ENCODE measurements at regions not wholly inside any gene's neighbourhood (a gene's known extent, or its start where the extent isn't known, plus 50 kb on each side); places are given as distances from the start of the nearest gene placed in this dataset.

DNA sequence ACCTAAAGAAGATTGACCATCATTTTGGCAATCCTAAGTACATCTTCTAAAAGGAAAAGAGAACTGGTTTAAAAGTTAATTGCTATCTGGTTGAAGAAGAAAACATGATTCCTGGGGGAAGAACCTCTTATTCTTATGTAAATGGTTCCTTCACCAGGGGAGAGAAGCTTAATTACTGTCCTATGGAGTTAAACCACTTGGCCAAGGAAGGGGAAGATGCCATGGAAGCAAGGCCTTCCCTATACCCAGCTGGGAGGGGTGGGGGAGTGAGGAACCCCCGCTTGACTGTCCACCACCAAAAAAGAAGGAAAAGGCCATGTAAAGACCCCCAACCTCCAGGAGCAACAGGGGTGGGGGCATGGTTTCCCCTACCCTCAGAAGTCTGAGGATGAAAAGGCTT lies 962.1 kb downstream of the GRIK2 start:
- no peaks in the 10 kb centered on the region for H3K36me3 ChIP-seq (ENCODE audit: control insufficient read depth, insufficient read depth, low read length)
- H3K27me3 ChIP-seq (replicated peaks; ENCODE audit: control insufficient read depth, insufficient read depth, low read length, poor library complexity, severe bottlenecking), result no peaks in the 10 kb centered on the region
- H3K4me1 ChIP-seq (ENCODE audit: control insufficient read depth, insufficient read depth, low read length, poor library complexity, severe bottlenecking), result no peaks in the 10 kb centered on the region
- no peak overlapping the region for H3K4me3 ChIP-seq (ENCODE audit: insufficient read depth, low read depth, low read length, poor library complexity, severe bottlenecking)
- no peak overlapping the region for H3K27ac ChIP-seq (ENCODE audit: insufficient read depth, low read length, poor library complexity, severe bottlenecking)
- no peak for DNase-seq
- no peaks in the 10 kb centered on the region for H3K9me3 ChIP-seq (ENCODE audit: control insufficient read depth, low read length)

DNA sequence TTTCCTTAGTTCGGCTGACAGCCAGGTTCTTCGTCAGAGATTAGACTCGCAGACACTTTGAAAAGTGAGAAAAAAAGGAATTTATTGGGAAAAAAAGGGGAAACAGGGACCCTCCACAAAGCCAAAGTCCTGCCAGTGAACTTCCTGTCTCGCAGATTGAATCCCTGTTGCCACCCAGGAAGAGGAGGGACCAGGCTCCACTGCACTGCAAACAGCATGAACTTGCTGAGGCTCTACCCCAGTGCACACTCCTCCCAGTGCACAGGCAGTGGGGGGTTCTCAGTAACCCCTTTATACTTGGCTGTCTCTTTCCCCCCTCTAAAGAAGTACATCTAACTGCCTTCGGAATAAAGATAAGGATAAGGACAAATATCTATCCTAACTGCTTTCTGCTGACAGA lies 959.0 kb downstream of the GRIK2 start:
- H3K9me3 ChIP-seq (ENCODE audit: control insufficient read depth, low read length), result no peaks in the 10 kb centered on the region
- H3K27me3 ChIP-seq (replicated peaks; ENCODE audit: control insufficient read depth, insufficient read depth, low read length, poor library complexity, severe bottlenecking), result no peaks in the 10 kb centered on the region
- H3K36me3 ChIP-seq (ENCODE audit: control insufficient read depth, insufficient read depth, low read length), result no peaks in the 10 kb centered on the region
- H3K27ac ChIP-seq (ENCODE audit: insufficient read depth, low read length, poor library complexity, severe bottlenecking), result no peak overlapping the region
- H3K4me3 ChIP-seq (ENCODE audit: insufficient read depth, low read depth, low read length, poor library complexity, severe bottlenecking), result no peak overlapping the region
- H3K4me1 ChIP-seq (ENCODE audit: control insufficient read depth, insufficient read depth, low read length, poor library complexity, severe bottlenecking), result no peaks in the 10 kb centered on the region
- no peak for DNase-seq

DNA sequence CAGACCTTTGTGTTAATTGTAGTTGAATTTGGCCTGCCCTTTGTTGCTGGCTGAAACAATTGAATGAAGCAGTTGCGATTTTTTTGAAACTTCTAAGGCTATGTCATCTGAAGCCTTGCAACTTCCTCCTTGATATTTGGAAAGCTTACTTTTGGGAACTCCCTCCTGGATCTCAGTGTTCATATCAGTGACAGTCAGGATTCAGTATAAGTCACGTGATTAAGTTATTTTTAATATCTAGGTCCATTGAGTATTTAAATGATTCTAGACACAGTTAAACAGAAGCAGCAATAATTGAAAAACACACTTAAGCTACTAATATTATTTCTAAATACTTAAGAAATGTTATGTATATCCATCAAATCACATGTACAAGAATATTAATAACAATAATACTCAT lies 951.3 kb downstream of the GRIK2 start:
- no peak for DNase-seq
- H3K4me3 ChIP-seq (ENCODE audit: insufficient read depth, low read depth, low read length, poor library complexity, severe bottlenecking), result no peak overlapping the region

DNA sequence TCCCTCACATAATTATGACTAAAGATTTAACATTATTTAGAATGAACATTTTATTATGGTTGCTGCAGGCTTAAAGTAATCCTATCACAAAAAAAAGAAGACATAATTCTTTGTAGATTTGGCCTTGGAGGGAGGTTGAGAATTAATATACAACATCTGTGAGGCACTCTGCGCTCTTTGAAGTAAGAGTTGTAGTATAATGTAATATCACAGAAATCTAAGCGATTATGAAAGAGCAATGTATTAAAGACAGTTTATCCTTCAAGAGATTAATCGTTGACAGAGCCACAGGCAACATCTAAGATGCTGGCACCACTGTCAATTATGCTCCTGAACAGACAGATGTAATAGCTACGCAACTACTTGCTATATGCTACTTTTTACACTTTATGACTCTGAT lies 946.8 kb downstream of the GRIK2 start:
- Histone ChIP-seq H3K36me3 (ENCODE audit: control insufficient read depth, insufficient read depth, low read length) (no peaks in the 10 kb centered on the region), H3K4me3 (ENCODE audit: insufficient read depth, low read depth, low read length, poor library complexity, severe bottlenecking) (no peak overlapping the region), H3K4me1 (ENCODE audit: control insufficient read depth, insufficient read depth, low read length, poor library complexity, severe bottlenecking) (no peaks in the 10 kb centered on the region), H3K27me3 (replicated peaks; ENCODE audit: control insufficient read depth, insufficient read depth, low read length, poor library complexity, severe bottlenecking) (no peaks in the 10 kb centered on the region), H3K9me3 (ENCODE audit: control insufficient read depth, low read length) (no peaks in the 10 kb centered on the region), H3K27ac (ENCODE audit: insufficient read depth, low read length, poor library complexity, severe bottlenecking) (no peak overlapping the region)
- DNase-seq, result no peak

More for the DNA sequence above, 951.3 kb downstream of the GRIK2 start:
- no peaks in the 10 kb centered on the region for H3K36me3 ChIP-seq (ENCODE audit: control insufficient read depth, insufficient read depth, low read length)
- no peaks in the 10 kb centered on the region for H3K9me3 ChIP-seq (ENCODE audit: control insufficient read depth, low read length)
- no peak overlapping the region for H3K27ac ChIP-seq (ENCODE audit: insufficient read depth, low read length, poor library complexity, severe bottlenecking)
- no peaks in the 10 kb centered on the region for H3K4me1 ChIP-seq (ENCODE audit: control insufficient read depth, insufficient read depth, low read length, poor library complexity, severe bottlenecking)
- no peaks in the 10 kb centered on the region for H3K27me3 ChIP-seq (replicated peaks; ENCODE audit: control insufficient read depth, insufficient read depth, low read length, poor library complexity, severe bottlenecking)

DNA sequence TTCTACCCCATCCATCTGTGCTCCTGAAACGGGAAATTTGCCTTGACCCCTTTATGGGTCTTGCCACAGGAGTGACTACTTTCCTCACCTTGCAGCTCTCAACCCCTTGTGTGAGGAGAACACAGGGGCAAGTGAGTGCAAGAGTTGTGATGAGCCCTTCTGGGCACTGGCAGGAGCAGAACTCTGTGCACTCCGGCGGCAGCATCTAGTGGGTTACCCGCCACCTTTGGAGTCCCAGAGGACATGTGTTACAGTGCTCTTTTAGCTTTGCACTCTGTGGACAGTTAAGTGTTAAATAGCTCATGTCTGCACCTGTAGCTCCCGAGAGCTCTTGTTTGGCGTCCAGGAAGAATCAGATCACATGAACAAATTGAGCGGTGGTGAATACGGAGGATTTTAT lies 940.2 kb downstream of the GRIK2 start:
- Histone ChIP-seq H3K27ac (ENCODE audit: insufficient read depth, low read length, poor library complexity, severe bottlenecking) (no peak overlapping the region), H3K27me3 (replicated peaks; ENCODE audit: control insufficient read depth, insufficient read depth, low read length, poor library complexity, severe bottlenecking) (no peaks in the 10 kb centered on the region), H3K9me3 (ENCODE audit: control insufficient read depth, low read length) (no peaks in the 10 kb centered on the region), H3K4me1 (ENCODE audit: control insufficient read depth, insufficient read depth, low read length, poor library complexity, severe bottlenecking) (no peaks in the 10 kb centered on the region), H3K4me3 (ENCODE audit: insufficient read depth, low read depth, low read length, poor library complexity, severe bottlenecking) (no peak overlapping the region), H3K36me3 (ENCODE audit: control insufficient read depth, insufficient read depth, low read length) (no peaks in the 10 kb centered on the region)
- DNase-seq, result no peak

DNA sequence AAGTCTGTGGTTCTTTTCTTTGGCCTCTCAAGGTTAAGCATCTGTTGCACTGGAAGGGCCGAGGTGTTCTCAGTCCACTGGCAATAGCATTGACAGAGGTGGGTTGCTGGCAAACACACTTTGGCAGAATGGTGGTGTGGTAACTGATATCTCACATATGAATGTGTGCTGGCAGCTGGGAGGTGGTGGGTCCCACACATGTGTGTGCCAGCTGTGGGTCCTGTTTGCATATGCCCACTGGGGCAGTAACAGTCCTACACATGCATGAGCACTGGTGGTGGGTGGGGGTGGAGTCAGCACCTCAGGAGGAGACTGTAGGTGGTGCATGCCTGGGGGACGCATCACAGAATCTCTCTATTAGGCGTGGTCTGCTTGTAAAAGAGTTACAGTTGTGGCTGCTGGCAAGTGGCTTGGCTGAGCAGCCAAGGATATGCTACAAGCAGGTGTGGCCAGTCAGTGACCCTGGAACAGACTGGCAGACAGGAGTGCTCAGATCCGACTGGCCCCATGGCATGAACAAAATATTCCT lies 934.3 kb downstream of the GRIK2 start:
- no peaks in the 10 kb centered on the region for H3K4me1 ChIP-seq (ENCODE audit: control insufficient read depth, insufficient read depth, low read length, poor library complexity, severe bottlenecking)
- no peak for DNase-seq
- no peaks in the 10 kb centered on the region for H3K27me3 ChIP-seq (replicated peaks; ENCODE audit: control insufficient read depth, insufficient read depth, low read length, poor library complexity, severe bottlenecking)
- no peak overlapping the region for H3K4me3 ChIP-seq (ENCODE audit: insufficient read depth, low read depth, low read length, poor library complexity, severe bottlenecking)
- no peak overlapping the region for H3K27ac ChIP-seq (ENCODE audit: insufficient read depth, low read length, poor library complexity, severe bottlenecking)
- H3K36me3 ChIP-seq (ENCODE audit: control insufficient read depth, insufficient read depth, low read length), result no peaks in the 10 kb centered on the region
- no peaks in the 10 kb centered on the region for H3K9me3 ChIP-seq (ENCODE audit: control insufficient read depth, low read length)

DNA sequence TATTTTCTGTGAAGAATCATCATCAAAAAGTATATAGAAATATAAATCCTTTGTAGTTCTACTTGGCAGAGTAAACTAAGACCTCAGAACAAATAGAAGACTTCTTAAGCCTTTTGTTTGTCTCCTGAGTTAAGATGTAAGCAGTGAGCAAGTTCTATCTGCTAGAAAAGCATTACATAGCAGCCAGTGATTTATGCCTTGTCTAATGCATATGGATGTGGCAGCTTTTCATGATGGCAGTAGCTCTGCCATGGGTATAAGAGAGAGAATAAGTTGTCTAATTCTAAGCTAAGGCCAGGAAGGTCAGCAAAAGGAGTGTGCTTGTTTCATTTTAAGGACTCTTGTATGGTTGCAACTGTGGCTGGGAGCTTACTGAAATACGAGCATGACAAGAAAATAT lies 920.2 kb downstream of the GRIK2 start:
- no peaks in the 10 kb centered on the region for H3K27me3 ChIP-seq (replicated peaks; ENCODE audit: control insufficient read depth, insufficient read depth, low read length, poor library complexity, severe bottlenecking)
- H3K27ac ChIP-seq (ENCODE audit: insufficient read depth, low read length, poor library complexity, severe bottlenecking), result no peak overlapping the region
- no peaks in the 10 kb centered on the region for H3K4me1 ChIP-seq (ENCODE audit: control insufficient read depth, insufficient read depth, low read length, poor library complexity, severe bottlenecking)
- DNase-seq, result no peak
- H3K4me3 ChIP-seq (ENCODE audit: insufficient read depth, low read depth, low read length, poor library complexity, severe bottlenecking), result no peak overlapping the region
- no peaks in the 10 kb centered on the region for H3K9me3 ChIP-seq (ENCODE audit: control insufficient read depth, low read length)
- no peaks in the 10 kb centered on the region for H3K36me3 ChIP-seq (ENCODE audit: control insufficient read depth, insufficient read depth, low read length)

DNA sequence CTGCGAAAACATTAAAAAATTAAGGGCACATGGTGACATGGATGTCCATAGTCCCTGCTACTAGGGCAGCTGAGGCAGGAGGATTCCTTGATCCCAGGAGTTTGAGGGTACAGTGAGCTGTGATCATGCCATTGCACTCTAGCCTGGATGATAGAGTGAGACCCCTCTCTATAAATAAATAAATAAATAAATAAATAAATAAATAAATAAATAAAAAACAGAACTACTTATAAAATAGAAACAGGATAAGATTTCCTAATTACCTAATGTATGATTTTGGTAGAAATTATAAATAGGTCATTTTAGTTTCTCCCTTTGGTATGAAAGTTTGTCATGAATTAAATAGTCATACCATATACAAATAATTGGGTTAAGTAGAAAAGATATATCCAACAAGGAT lies 916.2 kb downstream of the GRIK2 start:
- no peaks in the 10 kb centered on the region for H3K9me3 ChIP-seq (ENCODE audit: control insufficient read depth, low read length)
- no peaks in the 10 kb centered on the region for H3K4me1 ChIP-seq (ENCODE audit: control insufficient read depth, insufficient read depth, low read length, poor library complexity, severe bottlenecking)
- H3K27me3 ChIP-seq (replicated peaks; ENCODE audit: control insufficient read depth, insufficient read depth, low read length, poor library complexity, severe bottlenecking), result no peaks in the 10 kb centered on the region
- H3K36me3 ChIP-seq (ENCODE audit: control insufficient read depth, insufficient read depth, low read length), result no peaks in the 10 kb centered on the region
- no peak for DNase-seq
- no peak overlapping the region for H3K27ac ChIP-seq (ENCODE audit: insufficient read depth, low read length, poor library complexity, severe bottlenecking)
- H3K4me3 ChIP-seq (ENCODE audit: insufficient read depth, low read depth, low read length, poor library complexity, severe bottlenecking), result no peak overlapping the region

DNA sequence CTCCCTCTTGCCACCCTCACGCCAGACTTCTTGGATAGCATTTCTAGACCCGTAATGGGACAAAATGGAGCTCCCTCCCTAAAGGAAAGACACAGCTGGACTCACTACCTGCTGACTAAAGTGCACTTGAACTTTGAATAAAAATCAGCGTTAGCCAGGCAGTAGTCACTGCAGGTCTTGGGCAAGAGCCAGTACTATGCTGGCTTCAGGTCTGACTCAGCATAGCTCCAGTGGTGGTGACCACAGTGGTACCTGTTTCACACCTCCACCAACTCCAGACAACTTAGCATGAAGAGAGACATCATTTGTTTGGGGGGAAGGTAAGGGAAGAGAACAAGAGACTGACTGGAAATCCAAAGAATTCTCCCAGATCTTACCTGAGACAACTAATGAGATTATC lies 906.8 kb downstream of the GRIK2 start:
- Histone ChIP-seq H3K36me3 (ENCODE audit: control insufficient read depth, insufficient read depth, low read length) (no peaks in the 10 kb centered on the region), H3K9me3 (ENCODE audit: control insufficient read depth, low read length) (no peaks in the 10 kb centered on the region), H3K27me3 (replicated peaks; ENCODE audit: control insufficient read depth, insufficient read depth, low read length, poor library complexity, severe bottlenecking) (no peaks in the 10 kb centered on the region), H3K4me3 (ENCODE audit: insufficient read depth, low read depth, low read length, poor library complexity, severe bottlenecking) (no peak overlapping the region), H3K4me1 (ENCODE audit: control insufficient read depth, insufficient read depth, low read length, poor library complexity, severe bottlenecking) (no peaks in the 10 kb centered on the region), H3K27ac (ENCODE audit: insufficient read depth, low read length, poor library complexity, severe bottlenecking) (no peak overlapping the region)
- DNase-seq, result no peak

DNA sequence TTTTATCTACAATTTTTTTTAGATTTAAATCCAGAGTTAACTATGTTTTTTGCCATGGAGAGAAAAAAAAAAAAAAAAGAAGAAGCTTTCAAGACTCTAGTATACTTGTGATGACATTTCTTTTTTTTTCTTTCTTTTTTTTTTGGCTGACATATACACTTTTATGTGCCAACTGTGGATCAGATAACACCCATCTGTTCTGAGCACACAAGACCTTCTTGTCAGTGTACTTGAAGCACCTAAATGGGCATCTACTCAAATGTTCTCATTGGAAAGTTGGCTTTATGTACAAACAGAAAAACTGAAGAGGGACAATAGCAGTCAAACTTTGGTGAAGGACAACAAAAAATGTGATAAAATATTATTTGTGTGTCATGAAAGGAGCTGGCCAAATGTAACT lies 904.5 kb downstream of the GRIK2 start:
- no peaks in the 10 kb centered on the region for H3K9me3 ChIP-seq (ENCODE audit: control insufficient read depth, low read length)
- no peaks in the 10 kb centered on the region for H3K27me3 ChIP-seq (replicated peaks; ENCODE audit: control insufficient read depth, insufficient read depth, low read length, poor library complexity, severe bottlenecking)
- H3K4me1 ChIP-seq (ENCODE audit: control insufficient read depth, insufficient read depth, low read length, poor library complexity, severe bottlenecking), result no peaks in the 10 kb centered on the region
- H3K4me3 ChIP-seq (ENCODE audit: insufficient read depth, low read depth, low read length, poor library complexity, severe bottlenecking), result no peak overlapping the region
- DNase-seq, result no peak
- H3K36me3 ChIP-seq (ENCODE audit: control insufficient read depth, insufficient read depth, low read length), result no peaks in the 10 kb centered on the region
- H3K27ac ChIP-seq (ENCODE audit: insufficient read depth, low read length, poor library complexity, severe bottlenecking), result no peak overlapping the region

All from effector memory CD4-positive, alpha-beta T cell (primary cell).